ENCODE measurements at regions not wholly inside any gene's neighbourhood (a gene's known extent, or its start where the extent isn't known, plus 50 kb on each side); places are given as distances from the start of the nearest gene placed in this dataset.

DNA sequence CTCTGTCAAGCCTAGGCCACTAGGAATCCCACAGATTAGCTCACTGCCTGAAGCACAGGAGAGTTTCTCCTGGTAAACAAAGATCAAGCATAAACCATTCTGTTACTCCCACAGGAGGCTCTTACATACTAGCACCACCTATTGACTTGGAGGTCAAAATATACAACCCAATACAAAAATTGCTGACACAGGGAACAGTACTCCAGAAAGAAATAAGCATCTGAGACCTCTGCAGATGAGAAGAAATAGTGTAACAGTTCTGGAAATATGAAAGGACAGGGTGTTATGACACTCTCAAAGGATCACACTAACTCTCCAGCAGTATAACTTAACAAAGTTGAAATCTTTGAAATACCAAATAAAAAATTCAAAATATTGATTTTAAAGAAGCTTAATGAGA, 269.6 kb upstream of the ARRDC3 start:
- POLR2A ChIA-PET = no interaction called here
- no peaks in the 10 kb centered on the region for H3K27me3 Mint-ChIP-seq (ENCODE audit: low read depth)
- H3K27ac Mint-ChIP-seq = no peak overlapping the region
- TF ChIP-seq, protein P1, sequence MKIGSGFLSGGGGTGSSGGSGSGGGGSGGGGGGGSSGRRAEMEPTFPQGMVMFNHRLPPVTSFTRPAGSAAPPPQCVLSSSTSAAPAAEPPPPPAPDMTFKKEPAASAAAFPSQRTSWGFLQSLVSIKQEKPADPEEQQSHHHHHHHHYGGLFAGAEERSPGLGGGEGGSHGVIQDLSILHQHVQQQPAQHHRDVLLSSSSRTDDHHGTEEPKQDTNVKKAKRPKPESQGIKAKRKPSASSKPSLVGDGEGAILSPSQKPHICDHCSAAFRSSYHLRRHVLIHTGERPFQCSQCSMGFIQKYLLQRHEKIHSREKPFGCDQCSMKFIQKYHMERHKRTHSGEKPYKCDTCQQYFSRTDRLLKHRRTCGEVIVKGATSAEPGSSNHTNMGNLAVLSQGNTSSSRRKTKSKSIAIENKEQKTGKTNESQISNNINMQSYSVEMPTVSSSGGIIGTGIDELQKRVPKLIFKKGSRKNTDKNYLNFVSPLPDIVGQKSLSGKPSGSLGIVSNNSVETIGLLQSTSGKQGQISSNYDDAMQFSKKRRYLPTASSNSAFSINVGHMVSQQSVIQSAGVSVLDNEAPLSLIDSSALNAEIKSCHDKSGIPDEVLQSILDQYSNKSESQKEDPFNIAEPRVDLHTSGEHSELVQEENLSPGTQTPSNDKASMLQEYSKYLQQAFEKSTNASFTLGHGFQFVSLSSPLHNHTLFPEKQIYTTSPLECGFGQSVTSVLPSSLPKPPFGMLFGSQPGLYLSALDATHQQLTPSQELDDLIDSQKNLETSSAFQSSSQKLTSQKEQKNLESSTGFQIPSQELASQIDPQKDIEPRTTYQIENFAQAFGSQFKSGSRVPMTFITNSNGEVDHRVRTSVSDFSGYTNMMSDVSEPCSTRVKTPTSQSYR (CRISPR knock-in tag; IDR thresholded peaks at IDR 0.05) = no peak
- TF ChIP-seq, protein P2, sequence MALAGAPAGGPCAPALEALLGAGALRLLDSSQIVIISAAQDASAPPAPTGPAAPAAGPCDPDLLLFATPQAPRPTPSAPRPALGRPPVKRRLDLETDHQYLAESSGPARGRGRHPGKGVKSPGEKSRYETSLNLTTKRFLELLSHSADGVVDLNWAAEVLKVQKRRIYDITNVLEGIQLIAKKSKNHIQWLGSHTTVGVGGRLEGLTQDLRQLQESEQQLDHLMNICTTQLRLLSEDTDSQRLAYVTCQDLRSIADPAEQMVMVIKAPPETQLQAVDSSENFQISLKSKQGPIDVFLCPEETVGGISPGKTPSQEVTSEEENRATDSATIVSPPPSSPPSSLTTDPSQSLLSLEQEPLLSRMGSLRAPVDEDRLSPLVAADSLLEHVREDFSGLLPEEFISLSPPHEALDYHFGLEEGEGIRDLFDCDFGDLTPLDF (CRISPR knock-in tag; IDR thresholded peaks at IDR 0.05) = no peak
- TF ChIP-seq, protein P3, sequence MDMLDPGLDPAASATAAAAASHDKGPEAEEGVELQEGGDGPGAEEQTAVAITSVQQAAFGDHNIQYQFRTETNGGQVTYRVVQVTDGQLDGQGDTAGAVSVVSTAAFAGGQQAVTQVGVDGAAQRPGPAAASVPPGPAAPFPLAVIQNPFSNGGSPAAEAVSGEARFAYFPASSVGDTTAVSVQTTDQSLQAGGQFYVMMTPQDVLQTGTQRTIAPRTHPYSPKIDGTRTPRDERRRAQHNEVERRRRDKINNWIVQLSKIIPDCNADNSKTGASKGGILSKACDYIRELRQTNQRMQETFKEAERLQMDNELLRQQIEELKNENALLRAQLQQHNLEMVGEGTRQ (CRISPR knock-in tag; IDR thresholded peaks at IDR 0.05) = no peak
- TF ChIP-seq, protein P4, sequence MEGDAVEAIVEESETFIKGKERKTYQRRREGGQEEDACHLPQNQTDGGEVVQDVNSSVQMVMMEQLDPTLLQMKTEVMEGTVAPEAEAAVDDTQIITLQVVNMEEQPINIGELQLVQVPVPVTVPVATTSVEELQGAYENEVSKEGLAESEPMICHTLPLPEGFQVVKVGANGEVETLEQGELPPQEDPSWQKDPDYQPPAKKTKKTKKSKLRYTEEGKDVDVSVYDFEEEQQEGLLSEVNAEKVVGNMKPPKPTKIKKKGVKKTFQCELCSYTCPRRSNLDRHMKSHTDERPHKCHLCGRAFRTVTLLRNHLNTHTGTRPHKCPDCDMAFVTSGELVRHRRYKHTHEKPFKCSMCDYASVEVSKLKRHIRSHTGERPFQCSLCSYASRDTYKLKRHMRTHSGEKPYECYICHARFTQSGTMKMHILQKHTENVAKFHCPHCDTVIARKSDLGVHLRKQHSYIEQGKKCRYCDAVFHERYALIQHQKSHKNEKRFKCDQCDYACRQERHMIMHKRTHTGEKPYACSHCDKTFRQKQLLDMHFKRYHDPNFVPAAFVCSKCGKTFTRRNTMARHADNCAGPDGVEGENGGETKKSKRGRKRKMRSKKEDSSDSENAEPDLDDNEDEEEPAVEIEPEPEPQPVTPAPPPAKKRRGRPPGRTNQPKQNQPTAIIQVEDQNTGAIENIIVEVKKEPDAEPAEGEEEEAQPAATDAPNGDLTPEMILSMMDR (IDR thresholded peaks at IDR 0.05) = no peak
- TF ChIP-seq, protein P5, sequence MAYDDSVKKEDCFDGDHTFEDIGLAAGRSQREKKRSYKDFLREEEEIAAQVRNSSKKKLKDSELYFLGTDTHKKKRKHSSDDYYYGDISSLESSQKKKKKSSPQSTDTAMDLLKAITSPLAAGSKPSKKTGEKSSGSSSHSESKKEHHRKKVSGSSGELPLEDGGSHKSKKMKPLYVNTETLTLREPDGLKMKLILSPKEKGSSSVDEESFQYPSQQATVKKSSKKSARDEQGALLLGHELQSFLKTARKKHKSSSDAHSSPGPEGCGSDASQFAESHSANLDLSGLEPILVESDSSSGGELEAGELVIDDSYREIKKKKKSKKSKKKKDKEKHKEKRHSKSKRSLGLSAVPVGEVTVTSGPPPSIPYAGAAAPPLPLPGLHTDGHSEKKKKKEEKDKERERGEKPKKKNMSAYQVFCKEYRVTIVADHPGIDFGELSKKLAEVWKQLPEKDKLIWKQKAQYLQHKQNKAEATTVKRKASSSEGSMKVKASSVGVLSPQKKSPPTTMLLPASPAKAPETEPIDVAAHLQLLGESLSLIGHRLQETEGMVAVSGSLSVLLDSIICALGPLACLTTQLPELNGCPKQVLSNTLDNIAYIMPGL (CRISPR knock-in tag; IDR thresholded peaks at IDR 0.05) = no peak
- TF ChIP-seq, protein P6, sequence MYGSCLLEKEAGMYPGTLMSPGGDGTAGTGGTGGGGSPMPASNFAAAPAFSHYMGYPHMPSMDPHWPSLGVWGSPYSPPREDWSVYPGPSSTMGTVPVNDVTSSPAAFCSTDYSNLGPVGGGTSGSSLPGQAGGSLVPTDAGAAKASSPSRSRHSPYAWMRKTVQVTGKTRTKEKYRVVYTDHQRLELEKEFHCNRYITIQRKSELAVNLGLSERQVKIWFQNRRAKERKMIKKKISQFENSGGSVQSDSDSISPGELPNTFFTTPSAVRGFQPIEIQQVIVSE (CRISPR knock-in tag; IDR thresholded peaks at IDR 0.05; ENCODE audit: borderline replicate concordance) = no peak
- no peak for TF ChIP-seq TEAD4 (CRISPR knock-in tag; IDR thresholded peaks at IDR 0.05)
- no peak for TF ChIP-seq SMAD3 (CRISPR knock-in tag; IDR thresholded peaks at IDR 0.05; ENCODE audit: borderline replicate concordance)
- peaks cover 30% of the 10 kb centered on the region for H3K36me3 Mint-ChIP-seq
- peaks cover 8% of the 10 kb centered on the region for H3K4me1 Mint-ChIP-seq
- CTCF ChIA-PET = no interaction called here
- H3K9me3 Mint-ChIP-seq = peaks cover 59% of the 10 kb centered on the region
- no peak overlapping the region for H3K4me3 Mint-ChIP-seq
- ATAC-seq = no peak
- no peak for DNase-seq (ENCODE audit: low spot score)

DNA sequence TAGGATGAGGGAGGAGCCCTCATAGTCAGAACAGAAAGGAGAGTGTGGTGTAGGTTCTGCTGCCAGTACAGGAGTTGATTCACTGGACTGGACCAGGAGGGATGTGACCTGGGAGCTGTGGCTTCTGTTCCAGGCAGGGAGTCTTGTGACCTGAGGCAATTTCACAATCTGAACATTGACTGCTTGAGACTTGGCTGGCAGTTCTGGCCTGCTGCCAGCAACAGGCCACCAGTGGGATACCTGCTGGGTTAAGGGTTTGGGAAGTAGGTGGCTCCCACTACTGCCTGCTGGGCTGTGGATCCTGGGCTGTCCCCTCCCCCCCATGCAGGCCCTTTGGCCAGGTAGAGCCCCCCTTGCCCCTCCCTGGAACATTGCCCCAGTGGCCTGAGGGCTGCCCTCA, 268.6 kb upstream of the ARRDC3 start:
- ChIA-PET POLR2A (no interaction called here), CTCF (no interaction called here)
- Mint-ChIP-seq H3K9me3 (peaks cover 50% of the 10 kb centered on the region), H3K4me3 (no peak overlapping the region), H3K4me1 (peaks cover 14% of the 10 kb centered on the region), H3K27ac (no peak overlapping the region), H3K36me3 (peaks cover 21% of the 10 kb centered on the region), H3K27me3 (ENCODE audit: low read depth) (no peaks in the 10 kb centered on the region)
- DNase-seq (ENCODE audit: low spot score) (no peak), ATAC-seq (no peak)
- TF ChIP-seq, protein P7, sequence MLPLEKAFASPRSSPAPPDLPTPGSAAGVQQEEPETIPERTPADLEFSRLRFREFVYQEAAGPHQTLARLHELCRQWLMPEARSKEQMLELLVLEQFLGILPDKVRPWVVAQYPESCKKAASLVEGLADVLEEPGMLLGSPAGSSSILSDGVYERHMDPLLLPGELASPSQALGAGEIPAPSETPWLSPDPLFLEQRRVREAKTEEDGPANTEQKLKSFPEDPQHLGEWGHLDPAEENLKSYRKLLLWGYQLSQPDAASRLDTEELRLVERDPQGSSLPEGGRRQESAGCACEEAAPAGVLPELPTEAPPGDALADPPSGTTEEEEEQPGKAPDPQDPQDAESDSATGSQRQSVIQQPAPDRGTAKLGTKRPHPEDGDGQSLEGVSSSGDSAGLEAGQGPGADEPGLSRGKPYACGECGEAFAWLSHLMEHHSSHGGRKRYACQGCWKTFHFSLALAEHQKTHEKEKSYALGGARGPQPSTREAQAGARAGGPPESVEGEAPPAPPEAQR (CRISPR knock-in tag; IDR thresholded peaks at IDR 0.05) = no peak
- no peak for TF ChIP-seq ATF1 (CRISPR knock-in tag; IDR thresholded peaks at IDR 0.05)
- TF ChIP-seq, protein P8, sequence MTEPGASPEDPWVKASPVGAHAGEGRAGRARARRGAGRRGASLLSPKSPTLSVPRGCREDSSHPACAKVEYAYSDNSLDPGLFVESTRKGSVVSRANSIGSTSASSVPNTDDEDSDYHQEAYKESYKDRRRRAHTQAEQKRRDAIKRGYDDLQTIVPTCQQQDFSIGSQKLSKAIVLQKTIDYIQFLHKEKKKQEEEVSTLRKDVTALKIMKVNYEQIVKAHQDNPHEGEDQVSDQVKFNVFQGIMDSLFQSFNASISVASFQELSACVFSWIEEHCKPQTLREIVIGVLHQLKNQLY (CRISPR knock-in tag; IDR thresholded peaks at IDR 0.05) = no peak
- TF ChIP-seq, protein P9, sequence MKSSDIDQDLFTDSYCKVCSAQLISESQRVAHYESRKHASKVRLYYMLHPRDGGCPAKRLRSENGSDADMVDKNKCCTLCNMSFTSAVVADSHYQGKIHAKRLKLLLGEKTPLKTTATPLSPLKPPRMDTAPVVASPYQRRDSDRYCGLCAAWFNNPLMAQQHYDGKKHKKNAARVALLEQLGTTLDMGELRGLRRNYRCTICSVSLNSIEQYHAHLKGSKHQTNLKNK (CRISPR knock-in tag; IDR thresholded peaks at IDR 0.05) = no peak
- TF ChIP-seq, protein P10, sequence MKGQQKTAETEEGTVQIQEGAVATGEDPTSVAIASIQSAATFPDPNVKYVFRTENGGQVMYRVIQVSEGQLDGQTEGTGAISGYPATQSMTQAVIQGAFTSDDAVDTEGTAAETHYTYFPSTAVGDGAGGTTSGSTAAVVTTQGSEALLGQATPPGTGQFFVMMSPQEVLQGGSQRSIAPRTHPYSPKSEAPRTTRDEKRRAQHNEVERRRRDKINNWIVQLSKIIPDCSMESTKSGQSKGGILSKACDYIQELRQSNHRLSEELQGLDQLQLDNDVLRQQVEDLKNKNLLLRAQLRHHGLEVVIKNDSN (CRISPR knock-in tag; IDR thresholded peaks at IDR 0.05) = no peak
- TF ChIP-seq, protein P11, sequence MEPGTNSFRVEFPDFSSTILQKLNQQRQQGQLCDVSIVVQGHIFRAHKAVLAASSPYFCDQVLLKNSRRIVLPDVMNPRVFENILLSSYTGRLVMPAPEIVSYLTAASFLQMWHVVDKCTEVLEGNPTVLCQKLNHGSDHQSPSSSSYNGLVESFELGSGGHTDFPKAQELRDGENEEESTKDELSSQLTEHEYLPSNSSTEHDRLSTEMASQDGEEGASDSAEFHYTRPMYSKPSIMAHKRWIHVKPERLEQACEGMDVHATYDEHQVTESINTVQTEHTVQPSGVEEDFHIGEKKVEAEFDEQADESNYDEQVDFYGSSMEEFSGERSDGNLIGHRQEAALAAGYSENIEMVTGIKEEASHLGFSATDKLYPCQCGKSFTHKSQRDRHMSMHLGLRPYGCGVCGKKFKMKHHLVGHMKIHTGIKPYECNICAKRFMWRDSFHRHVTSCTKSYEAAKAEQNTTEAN (CRISPR knock-in tag; IDR thresholded peaks at IDR 0.05) = no peak
- no peak for TF ChIP-seq GABPB1 (CRISPR knock-in tag; IDR thresholded peaks at IDR 0.05)
- no peak for TF ChIP-seq HMGA2 (CRISPR knock-in tag; IDR thresholded peaks at IDR 0.05)
- no peak for TF ChIP-seq NFYB (CRISPR knock-in tag; conservative IDR thresholded peaks at IDR 0.05; ENCODE audit: low read depth)
- TF ChIP-seq, protein P12, sequence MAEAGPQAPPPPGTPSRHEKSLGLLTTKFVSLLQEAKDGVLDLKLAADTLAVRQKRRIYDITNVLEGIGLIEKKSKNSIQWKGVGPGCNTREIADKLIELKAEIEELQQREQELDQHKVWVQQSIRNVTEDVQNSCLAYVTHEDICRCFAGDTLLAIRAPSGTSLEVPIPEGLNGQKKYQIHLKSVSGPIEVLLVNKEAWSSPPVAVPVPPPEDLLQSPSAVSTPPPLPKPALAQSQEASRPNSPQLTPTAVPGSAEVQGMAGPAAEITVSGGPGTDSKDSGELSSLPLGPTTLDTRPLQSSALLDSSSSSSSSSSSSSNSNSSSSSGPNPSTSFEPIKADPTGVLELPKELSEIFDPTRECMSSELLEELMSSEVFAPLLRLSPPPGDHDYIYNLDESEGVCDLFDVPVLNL (CRISPR knock-in tag; IDR thresholded peaks at IDR 0.05; ENCODE audit: borderline replicate concordance, low read depth) = no peak
- no peak for TF ChIP-seq FOXJ3 (CRISPR knock-in tag; IDR thresholded peaks at IDR 0.05; ENCODE audit: borderline replicate concordance)
